Stimulated activated effector memory CD8-positive, alpha-beta T cell treated with anti-CD3 and anti-CD28 coated beads, Interleukin-12 subunit alpha, Interleukin-12 subunit beta, amount 100 ng/mL, for 72 hours (primary cell): ENCODE measurements at regions not wholly inside any gene's neighbourhood (a gene's known extent, or its start where the extent isn't known, plus 50 kb on each side); places are given as distances from the start of the nearest gene placed in this dataset.
"Not testable (repeated sequence)": the region's sequence is repeated elsewhere in the genome, so short reads cannot be mapped to it uniquely, and the experiment has no call there.

Experiments
- ATAC-seq: fragments of 150-1000 bp; cut with Tn5 transposase; 2 replicates; pipeline ENCODE4 v1.10.0; 2021
- DNase-seq, 2 donors: peaks; one replicate each; pipeline ENCODE4 v3.0.0; 2021 to 2022; ENCODE audit warnings: low spot score in 2 of 2
- H3K27ac Mint-ChIP-seq: one replicate; pipeline ENCODE4 v1.8.0; 2022; ENCODE audit warnings: mild to moderate bottlenecking, mixed read lengths
- H3K36me3 Mint-ChIP-seq: one replicate; pipeline ENCODE4 v1.8.0; 2022; ENCODE audit warnings: mild to moderate bottlenecking, mixed read lengths
- H3K4me1 Mint-ChIP-seq: one replicate; pipeline ENCODE4 v1.8.0; 2022; ENCODE audit warnings: mixed read lengths
- H3K4me3 Mint-ChIP-seq: one replicate; pipeline ENCODE4 v1.8.0; 2022; ENCODE audit warnings: mild to moderate bottlenecking, mixed read lengths
- H3K9me3 Mint-ChIP-seq: one replicate; pipeline ENCODE4 v1.8.0; 2022; ENCODE audit warnings: mixed read lengths

- not testable (repeated sequence) for H3K27ac Mint-ChIP-seq, H3K4me3 Mint-ChIP-seq, H3K4me1 Mint-ChIP-seq, DNase-seq, ATAC-seq, H3K9me3 Mint-ChIP-seq, H3K36me3 Mint-ChIP-seq
Measured at GRCh38 chr12:37441371-37441770, 875.2 kb upstream of the ALG10B start.

- not testable (repeated sequence) for ATAC-seq, H3K27ac Mint-ChIP-seq, H3K36me3 Mint-ChIP-seq, DNase-seq, H3K4me1 Mint-ChIP-seq, H3K9me3 Mint-ChIP-seq, H3K4me3 Mint-ChIP-seq
Measured at GRCh38 chr12:37455646-37456045, 860.9 kb upstream of the ALG10B start.

GRCh38 chr12:37497939-37498338 lies 818.6 kb upstream of the ALG10B start:
- not testable (repeated sequence) for ATAC-seq, H3K4me3 Mint-ChIP-seq, DNase-seq, H3K9me3 Mint-ChIP-seq, H3K36me3 Mint-ChIP-seq, H3K4me1 Mint-ChIP-seq, H3K27ac Mint-ChIP-seq

GRCh38 chr12:37510256-37510655 lies 806.3 kb upstream of the ALG10B start:
- not testable (repeated sequence) for DNase-seq, H3K27ac Mint-ChIP-seq, H3K4me3 Mint-ChIP-seq, H3K4me1 Mint-ChIP-seq, H3K36me3 Mint-ChIP-seq, ATAC-seq
- peaks cover 20% of the 10 kb centered on the region for H3K9me3 Mint-ChIP-seq

GRCh38 chr12:37540581-37540980 lies 776.0 kb upstream of the ALG10B start:
- DNase-seq, H3K4me1 Mint-ChIP-seq, ATAC-seq, H3K27ac Mint-ChIP-seq, H3K4me3 Mint-ChIP-seq, H3K36me3 Mint-ChIP-seq: not testable (repeated sequence)
- H3K9me3 Mint-ChIP-seq, result peaks cover 21% of the 10 kb centered on the region

GRCh38 chr12:37541356-37541755 lies 775.2 kb upstream of the ALG10B start:
- Mint-ChIP-seq H3K4me1 (no peaks in the 10 kb centered on the region), H3K4me3 (no peak overlapping the region), H3K36me3 (no peaks in the 10 kb centered on the region), H3K9me3 (peaks cover 21% of the 10 kb centered on the region), H3K27ac (no peak overlapping the region)
- peak; percentile 16 for ATAC-seq
- no peak for DNase-seq

- ATAC-seq (no peak), DNase-seq (no peak)
- Mint-ChIP-seq H3K4me3 (no peak overlapping the region), H3K4me1 (no peaks in the 10 kb centered on the region), H3K36me3 (no peaks in the 10 kb centered on the region), H3K9me3 (peaks cover 21% of the 10 kb centered on the region), H3K27ac (no peak overlapping the region)
Measured at GRCh38 chr12:37543131-37543965, 773.2 kb upstream of the ALG10B start.

GRCh38 chr12:37543966-37544668 lies 772.5 kb upstream of the ALG10B start:
- no peak for DNase-seq
- Mint-ChIP-seq H3K36me3 (no peaks in the 10 kb centered on the region), H3K4me3 (no peak overlapping the region), H3K4me1 (no peaks in the 10 kb centered on the region), H3K27ac (no peak overlapping the region), H3K9me3 (peaks cover 27% of the 10 kb centered on the region)
- ATAC-seq, result no peak

GRCh38 chr12:37544669-37545330 lies 771.8 kb upstream of the ALG10B start:
- DNase-seq, H3K4me3 Mint-ChIP-seq, H3K36me3 Mint-ChIP-seq, H3K27ac Mint-ChIP-seq, H3K4me1 Mint-ChIP-seq, ATAC-seq: not testable (repeated sequence)
- peaks cover 27% of the 10 kb centered on the region for H3K9me3 Mint-ChIP-seq

- no peaks in the 10 kb centered on the region for H3K36me3 Mint-ChIP-seq
- H3K9me3 Mint-ChIP-seq, result peaks cover 25% of the 10 kb centered on the region
- ATAC-seq, result no peak
- H3K4me1 Mint-ChIP-seq, result no peaks in the 10 kb centered on the region
- no peak for DNase-seq
- H3K4me3 Mint-ChIP-seq, result no peak overlapping the region
- no peak overlapping the region for H3K27ac Mint-ChIP-seq
Measured at GRCh38 chr12:37545759-37546158, 770.8 kb upstream of the ALG10B start.

GRCh38 chr12:37546206-37546605 lies 770.4 kb upstream of the ALG10B start:
- no peak overlapping the region for H3K4me3 Mint-ChIP-seq
- no peak for ATAC-seq

GRCh38 chr12:37546901-37547475 lies 769.6 kb upstream of the ALG10B start:
- no peak for ATAC-seq
- no peak overlapping the region for H3K4me3 Mint-ChIP-seq
- no peak overlapping the region for H3K27ac Mint-ChIP-seq
- no peaks in the 10 kb centered on the region for H3K4me1 Mint-ChIP-seq
- peaks cover 23% of the 10 kb centered on the region for H3K9me3 Mint-ChIP-seq
- H3K36me3 Mint-ChIP-seq, result no peaks in the 10 kb centered on the region
- DNase-seq, result no peak

More at GRCh38 chr12:37546206-37546605, 770.4 kb upstream of the ALG10B start:
- peaks cover 26% of the 10 kb centered on the region for H3K9me3 Mint-ChIP-seq
- H3K27ac Mint-ChIP-seq, result no peak overlapping the region
- no peaks in the 10 kb centered on the region for H3K4me1 Mint-ChIP-seq
- DNase-seq, result no peak
- H3K36me3 Mint-ChIP-seq, result no peaks in the 10 kb centered on the region

GRCh38 chr12:37547611-37548010 lies 769.0 kb upstream of the ALG10B start:
- Mint-ChIP-seq H3K9me3 (peaks cover 20% of the 10 kb centered on the region), H3K4me3 (no peak overlapping the region), H3K27ac (no peak overlapping the region), H3K4me1 (no peaks in the 10 kb centered on the region), H3K36me3 (no peaks in the 10 kb centered on the region)
- ATAC-seq, result no peak
- DNase-seq, result no peak

- H3K36me3 Mint-ChIP-seq, result no peaks in the 10 kb centered on the region
- H3K4me3 Mint-ChIP-seq, result no peak overlapping the region
- no peak for ATAC-seq
- no peak overlapping the region for H3K27ac Mint-ChIP-seq
- H3K9me3 Mint-ChIP-seq, result peaks cover 21% of the 10 kb centered on the region
- no peaks in the 10 kb centered on the region for H3K4me1 Mint-ChIP-seq
- no peak for DNase-seq
Measured at GRCh38 chr12:37548266-37548805, 768.2 kb upstream of the ALG10B start.

GRCh38 chr12:37556957-37557356 lies 759.6 kb upstream of the ALG10B start:
- not testable (repeated sequence) for H3K4me3 Mint-ChIP-seq, H3K4me1 Mint-ChIP-seq, ATAC-seq, DNase-seq, H3K9me3 Mint-ChIP-seq, H3K27ac Mint-ChIP-seq, H3K36me3 Mint-ChIP-seq
